ENCODE measurements at regions not wholly inside any gene's neighbourhood (a gene's known extent, or its start where the extent isn't known, plus 50 kb on each side); places are given as distances from the start of the nearest gene placed in this dataset.
"Not testable (repeated sequence)": the region's sequence is repeated elsewhere in the genome, so short reads cannot be mapped to it uniquely, and the experiment has no call there.

DNA sequence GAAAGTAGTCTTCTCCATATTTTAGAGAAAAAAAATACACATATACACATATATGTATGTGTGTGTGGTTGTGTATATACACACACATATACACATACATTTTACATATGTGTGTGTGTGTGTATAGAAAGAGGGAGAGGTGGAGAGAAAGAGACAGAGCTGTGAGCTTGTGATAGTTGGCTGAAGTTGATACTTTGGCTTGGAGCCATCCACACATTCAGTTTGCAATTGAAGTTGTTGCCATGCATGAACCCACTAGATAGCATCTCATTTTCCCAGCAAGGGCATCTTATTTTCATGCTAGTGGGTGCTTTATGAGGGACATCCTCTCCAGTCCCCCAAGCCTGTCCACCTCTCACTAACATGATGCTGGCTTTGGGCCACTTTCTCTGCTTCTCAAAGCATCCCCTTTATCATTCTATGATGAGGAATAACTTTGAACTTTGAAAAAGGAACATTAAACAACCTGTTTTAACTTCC, 228.6 kb downstream of the ZNF621 start:
- DNase-seq (ENCODE audit: low read depth), result no peak

DNA sequence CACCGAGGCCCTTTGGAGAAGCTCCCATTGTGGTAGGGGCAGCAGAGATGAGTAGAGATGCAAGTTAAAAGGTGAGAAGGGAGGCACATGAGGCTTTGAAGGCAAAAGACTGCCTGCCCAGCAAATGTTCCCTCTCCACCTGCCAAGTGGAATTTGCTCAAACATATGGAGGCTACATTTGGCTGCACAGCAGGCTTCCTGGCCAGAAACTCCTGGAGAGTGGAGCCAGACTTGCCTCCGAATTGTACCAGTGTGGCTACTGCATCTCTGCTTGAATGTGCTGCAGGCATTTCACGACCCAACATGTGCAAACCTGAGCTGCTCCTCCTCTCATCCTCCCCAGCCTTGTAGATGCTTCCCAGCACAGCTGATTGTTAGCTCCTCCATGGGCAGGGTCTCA, 229.2 kb downstream of the ZNF621 start:
- no peak for DNase-seq (ENCODE audit: low read depth)

DNA sequence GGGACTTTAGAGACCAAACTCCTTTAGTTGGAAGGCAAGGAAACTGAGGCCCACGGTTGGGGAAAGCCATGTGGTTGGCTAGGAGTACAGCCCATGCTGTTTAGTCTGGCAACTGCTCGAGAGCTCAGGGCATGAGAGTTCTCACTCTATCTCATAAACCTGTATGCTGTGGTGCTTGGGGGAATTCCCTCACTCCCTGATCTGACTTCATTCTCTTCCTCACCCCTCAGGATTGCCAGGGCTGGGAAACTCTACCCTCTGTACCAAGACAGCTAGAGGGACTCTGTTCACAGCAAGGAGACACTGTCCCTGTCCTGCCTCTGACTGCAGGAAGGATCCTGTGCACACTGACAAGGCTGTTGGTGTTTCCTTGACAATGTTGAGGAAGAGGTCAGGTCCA, 230.2 kb downstream of the ZNF621 start:
- DNase-seq (ENCODE audit: low read depth), result no peak

- no peak for DNase-seq (ENCODE audit: low read depth)
Measured at GRCh38 chr3:40756500-40756899, 231.7 kb downstream of the ZNF621 start.

DNA sequence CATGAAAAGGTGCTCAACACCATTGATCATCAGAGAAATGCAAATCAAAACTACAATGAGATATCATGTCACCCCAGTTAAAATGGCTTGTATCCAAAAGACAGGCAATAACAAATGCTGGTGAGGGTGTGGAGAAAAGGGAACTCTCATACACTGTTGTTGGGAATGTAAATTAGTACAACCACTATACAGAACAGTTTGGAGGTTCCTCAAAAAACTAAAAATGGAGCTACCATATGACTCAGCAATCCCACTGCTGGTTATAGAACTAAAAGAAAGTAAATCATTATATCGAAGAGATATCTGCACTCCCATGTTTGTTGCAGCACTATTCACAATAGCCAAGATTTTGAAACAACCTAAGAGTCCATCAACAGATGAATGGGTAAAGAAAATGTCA, 238.0 kb downstream of the ZNF621 start:
- DNase-seq (ENCODE audit: low read depth), result not testable (repeated sequence)

GRCh38 chr3:40763807-40764206, 239.0 kb downstream of the ZNF621 start:
- DNase-seq (ENCODE audit: low read depth), result no peak

DNA sequence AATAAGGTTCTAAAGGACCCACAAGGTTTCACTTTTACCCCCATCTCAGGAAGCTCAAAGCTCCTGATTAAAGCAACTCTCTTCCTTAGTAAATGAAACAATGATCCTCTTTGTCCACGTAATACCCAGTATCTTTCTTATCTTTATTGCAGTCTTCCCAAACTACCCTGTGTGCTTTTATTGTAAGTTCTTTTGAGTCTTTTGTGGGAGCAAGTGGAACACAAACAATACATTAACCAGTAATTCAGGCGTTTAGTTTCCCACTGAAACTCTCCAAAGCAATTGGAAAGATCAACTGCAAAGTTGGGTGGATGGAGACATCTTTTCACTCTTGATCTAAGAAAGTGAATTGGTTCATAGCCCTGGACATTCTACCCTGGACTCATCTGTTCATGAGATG, 240.0 kb downstream of the ZNF621 start:
- DNase-seq (ENCODE audit: low read depth), result no peak

DNA sequence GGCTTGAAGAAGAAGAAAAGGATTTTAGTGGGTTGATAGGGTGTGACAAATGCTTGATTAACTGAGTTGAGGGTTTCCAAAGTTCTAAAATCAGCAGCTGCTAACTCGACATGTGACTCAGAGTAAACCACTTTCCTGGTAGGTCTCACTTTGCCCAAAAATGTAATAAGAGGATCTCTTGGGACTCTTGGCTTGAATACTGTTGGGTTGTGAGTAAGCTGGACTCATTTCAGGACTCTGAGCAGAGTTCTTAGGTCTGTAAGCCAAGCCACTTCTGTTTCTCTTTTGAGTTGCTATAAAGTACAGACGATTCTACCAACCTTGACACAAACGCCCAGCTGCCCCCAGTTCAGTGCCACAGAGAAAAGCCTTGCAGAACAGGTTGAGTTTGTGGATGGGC, 241.1 kb downstream of the ZNF621 start:
- DNase-seq (ENCODE audit: low read depth), result no peak

GRCh38 chr3:40766396-40766795, 241.6 kb downstream of the ZNF621 start:
- no peak for DNase-seq (ENCODE audit: low read depth)

DNA sequence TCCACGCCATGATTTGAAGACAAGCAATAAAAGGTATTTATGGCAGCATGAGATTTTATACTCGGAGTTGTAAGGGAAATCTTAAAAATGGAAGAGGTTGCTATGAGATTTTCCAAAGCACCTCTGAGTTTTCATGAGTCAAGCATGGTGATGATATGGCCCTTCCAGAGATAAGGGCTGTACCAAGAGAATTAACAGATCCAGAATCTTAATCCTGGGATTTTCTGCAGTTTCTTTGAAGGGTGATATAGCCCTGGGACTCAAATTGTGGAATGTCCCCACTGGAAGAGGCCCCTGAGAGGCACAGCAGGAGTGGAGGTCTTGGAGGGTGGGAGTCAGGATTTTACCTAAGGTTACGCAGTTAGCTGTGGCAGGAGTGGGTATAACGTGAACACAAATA, 243.3 kb downstream of the ZNF621 start:
- no peak for DNase-seq (ENCODE audit: low read depth)

DNA sequence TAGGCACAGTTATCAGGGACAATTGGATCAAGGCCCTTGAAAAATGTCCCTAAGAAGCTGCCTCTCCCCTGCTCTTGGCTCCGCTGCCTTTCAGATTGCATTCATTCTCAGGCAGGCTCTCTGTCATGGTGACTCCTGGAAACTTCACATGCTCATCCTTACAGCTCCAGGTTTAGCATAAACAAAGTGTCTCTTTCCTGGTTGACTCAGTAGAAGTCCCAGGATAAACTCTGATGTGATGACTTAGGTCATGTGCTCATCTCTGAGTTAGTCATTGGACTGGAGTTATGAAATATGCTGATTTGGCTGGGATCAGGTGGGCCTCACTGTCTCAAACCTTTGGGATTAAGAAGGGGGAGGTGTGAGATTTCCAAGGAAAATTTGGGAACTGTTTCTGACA, 243.8 kb downstream of the ZNF621 start:
- DNase-seq (ENCODE audit: low read depth), result no peak

- no peak for DNase-seq (ENCODE audit: low read depth)
Measured at GRCh38 chr3:40770061-40770460, 245.3 kb downstream of the ZNF621 start.

DNA sequence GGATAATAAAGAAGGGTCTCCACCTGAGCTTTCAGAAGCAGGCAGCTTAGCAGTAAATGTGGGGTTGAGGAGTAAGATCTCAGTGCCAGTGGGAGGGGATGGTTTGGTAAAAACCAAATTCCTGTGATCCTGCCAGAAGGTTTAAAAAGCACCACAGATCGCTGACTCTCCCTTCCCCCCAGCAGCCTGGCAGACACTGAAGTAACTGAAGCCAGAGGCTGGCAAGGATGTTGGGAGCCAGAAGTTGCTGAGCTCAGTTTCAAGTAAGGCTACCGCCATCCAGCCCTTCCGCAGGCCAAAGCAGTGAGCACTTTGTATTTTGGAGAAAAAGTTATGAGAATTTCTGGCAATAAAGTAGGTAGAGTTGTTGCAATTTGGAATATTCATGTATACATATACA, 246.4 kb downstream of the ZNF621 start:
- no peak for DNase-seq (ENCODE audit: low read depth)

- DNase-seq (ENCODE audit: low read depth), result no peak
Measured at GRCh38 chr3:40779039-40779438, 254.3 kb downstream of the ZNF621 start.

- DNase-seq (ENCODE audit: low read depth), result no peak
Measured at GRCh38 chr3:40780291-40780924, 255.6 kb downstream of the ZNF621 start.

GRCh38 chr3:40780925-40781406, 256.2 kb downstream of the ZNF621 start:
- no peak for DNase-seq (ENCODE audit: low read depth)

DNA sequence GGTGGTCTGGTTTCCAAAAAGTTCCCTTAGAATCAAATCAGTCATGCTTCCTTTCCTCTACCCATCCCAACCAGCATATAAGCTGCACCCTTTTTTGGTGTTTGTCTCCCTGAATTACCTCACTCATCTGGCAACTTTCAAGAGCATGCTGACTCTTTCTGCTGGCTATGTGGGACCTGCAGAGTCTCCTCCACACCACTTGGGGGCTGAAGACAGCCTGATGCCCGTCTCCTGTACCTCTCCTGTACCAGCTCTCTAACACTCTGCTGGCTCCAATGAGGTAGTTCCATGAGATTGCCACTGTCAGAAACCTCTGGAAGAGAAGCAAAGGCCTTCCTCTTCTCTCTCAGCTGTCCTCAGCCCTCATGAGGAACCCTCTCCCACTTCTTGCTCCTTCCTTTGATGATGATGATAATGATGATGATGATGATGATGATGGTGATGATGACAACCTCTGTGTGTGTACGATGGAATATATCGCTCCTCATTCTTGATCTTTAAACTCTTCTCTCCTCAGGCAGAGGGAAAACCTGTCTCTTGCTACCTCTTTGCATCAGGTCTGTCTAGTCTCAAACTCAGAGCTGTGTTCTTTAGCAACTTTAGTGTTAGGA, 257.5 kb downstream of the ZNF621 start:
- no peak for DNase-seq (ENCODE audit: low read depth)

DNA sequence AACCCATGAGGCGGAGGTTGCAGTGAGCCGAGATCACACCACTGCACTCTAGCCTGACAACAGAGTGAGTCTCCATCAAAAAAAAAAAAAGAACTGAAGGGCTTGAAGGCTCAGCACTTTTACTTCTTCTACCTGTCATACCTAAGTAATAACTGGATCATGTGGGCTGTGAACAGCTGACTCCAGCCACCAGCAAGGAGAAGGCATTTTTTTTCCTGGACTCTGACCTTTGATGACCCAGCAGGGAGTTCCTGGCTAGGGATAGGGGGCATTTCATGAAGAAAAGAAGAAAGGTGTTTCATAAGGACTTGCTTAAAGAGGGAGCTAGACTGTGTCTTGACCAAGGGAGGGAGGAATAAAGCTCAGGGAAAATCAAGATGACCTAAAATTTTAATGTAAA, 266.0 kb downstream of the ZNF621 start:
- no peak for DNase-seq (ENCODE audit: low read depth)

GRCh38 chr3:40793730-40794129, 269.0 kb downstream of the ZNF621 start:
- DNase-seq (ENCODE audit: low read depth), result no peak

DNA sequence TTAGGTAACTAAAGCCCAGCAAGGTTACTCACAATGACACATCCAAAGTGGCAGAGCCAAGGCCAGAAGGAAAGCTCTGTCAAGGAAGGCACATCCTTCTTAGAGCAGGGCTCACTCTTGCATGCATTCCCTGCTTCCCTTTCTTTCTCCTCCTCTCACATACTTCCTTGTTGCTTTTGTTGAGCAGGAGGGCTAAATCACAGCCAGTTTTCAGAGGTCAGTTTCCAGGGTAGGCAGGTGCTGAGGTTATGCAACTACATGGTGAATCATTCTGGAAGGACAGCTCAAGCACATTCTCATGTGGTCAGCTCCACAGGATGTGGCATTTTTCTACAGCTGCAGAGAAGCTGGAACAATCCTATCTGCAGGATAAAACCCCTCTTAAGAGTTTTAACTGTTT, 275.6 kb downstream of the ZNF621 start:
- peak; percentile 15 for DNase-seq (ENCODE audit: low read depth)

DNA sequence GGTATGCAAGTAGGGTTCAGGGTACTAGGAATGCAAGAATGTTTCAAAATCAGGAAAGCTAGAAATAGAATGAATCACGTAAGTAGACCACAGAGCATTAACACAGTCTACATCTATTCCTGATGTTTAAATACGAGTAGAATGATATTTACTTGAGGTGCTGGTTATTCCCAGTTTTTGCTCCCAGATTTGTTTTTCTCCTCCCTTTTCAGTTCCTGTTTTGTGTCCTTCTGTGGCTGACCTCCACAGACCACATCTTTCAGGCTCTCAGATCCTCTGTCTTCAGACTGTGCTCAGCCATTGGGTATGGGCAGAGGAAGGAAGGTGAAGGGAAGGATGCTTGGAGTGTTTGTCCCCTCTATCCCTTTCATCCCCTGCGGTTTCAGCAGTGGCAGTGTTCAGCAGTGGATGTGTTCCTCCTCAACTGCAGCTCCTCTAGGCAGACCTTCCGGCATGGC, 276.6 kb downstream of the ZNF621 start:
- no peak for DNase-seq (ENCODE audit: low read depth)

GRCh38 chr3:40803311-40803710, 278.6 kb downstream of the ZNF621 start:
- no peak for DNase-seq (ENCODE audit: low read depth)

- no peak for DNase-seq (ENCODE audit: low read depth)
Measured at GRCh38 chr3:40805456-40805855, 280.7 kb downstream of the ZNF621 start.

GRCh38 chr3:40810813-40811212, 286.1 kb downstream of the ZNF621 start:
- no peak for DNase-seq (ENCODE audit: low read depth)
